ENCODE measurements at regions not wholly inside any gene's neighbourhood (a gene's known extent, or its start where the extent isn't known, plus 50 kb on each side); places are given as distances from the start of the nearest gene placed in this dataset.

GRCh38 chr10:24128066-24128730 is 80.7 kb upstream of the KIAA1217 start:
- no peak for TF ChIP-seq ZFX (IDR thresholded peaks at IDR 0.05)
- no peak for TF ChIP-seq CTCF (conservative IDR thresholded peaks at IDR 0.05)

Measured in C4-2B (cell line).